NCI-H345 treated with DMSO at 0.1 percent for 48 hours (cell line): ENCODE measurements at regions not wholly inside any gene's neighbourhood (a gene's known extent, or its start where the extent isn't known, plus 50 kb on each side); places are given as distances from the start of the nearest gene placed in this dataset.
"Not testable (repeated sequence)": the region's sequence is repeated elsewhere in the genome, so short reads cannot be mapped to it uniquely, and the experiment has no call there.

Source experiments
- DNase-seq: peaks from one replicate; lab custom pipeline; 2025; ENCODE audit not compliant: unreplicated experiment; lab: John Stamatoyannopoulos, UW

- peak; percentile 12 for DNase-seq
Measured at GRCh38 chr5:102554082-102554481, 55.3 kb upstream of the SLCO6A1 start.

- no peak for DNase-seq
Measured at GRCh38 chr5:102554728-102555127, 55.9 kb upstream of the SLCO6A1 start.

DNA sequence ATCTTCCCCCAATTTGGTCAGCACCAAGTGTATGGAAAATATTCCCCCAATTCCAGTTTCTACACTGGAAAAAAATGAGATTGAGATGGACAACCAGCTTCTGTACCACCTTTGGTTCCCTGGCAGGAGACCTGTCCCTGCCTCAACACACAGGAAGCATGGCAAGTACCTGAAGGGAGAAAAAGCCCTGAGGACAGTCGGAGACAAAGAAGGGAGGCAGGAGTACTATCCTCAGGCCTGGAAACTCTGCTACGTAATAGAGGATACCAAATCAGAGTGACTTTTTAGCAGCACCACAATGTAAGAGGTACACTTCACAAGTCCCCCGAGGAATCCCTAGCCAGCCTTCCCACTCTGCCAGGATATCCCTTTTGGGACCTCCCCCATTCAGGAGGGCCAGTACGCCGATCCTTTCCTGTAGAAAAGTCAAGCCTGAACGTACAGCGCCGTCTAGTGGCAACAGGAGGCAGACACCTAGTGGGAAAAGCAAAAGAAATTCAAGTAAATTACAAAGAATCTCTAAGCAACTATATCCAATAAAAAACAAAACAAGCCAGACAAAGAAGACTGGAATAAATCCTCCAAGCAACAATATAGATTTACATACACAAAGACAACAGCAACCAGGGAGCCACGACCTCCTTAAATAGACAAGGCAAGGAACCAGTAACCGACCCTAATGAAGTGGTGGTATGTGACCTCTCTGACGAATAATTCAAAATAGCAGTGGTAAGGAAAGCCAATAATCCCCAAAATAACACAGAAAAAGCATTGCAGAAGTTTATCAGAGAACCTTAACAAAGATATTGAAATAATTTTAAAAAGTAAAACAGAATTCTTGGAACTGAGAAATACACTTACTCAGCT, 63.3 kb upstream of the SLCO6A1 start:
- no peak for DNase-seq

GRCh38 chr5:102570747-102571146, 71.9 kb upstream of the SLCO6A1 start:
- no peak for DNase-seq

- DNase-seq, result no peak
Measured at GRCh38 chr5:102578362-102578761, 79.6 kb upstream of the SLCO6A1 start.

DNA sequence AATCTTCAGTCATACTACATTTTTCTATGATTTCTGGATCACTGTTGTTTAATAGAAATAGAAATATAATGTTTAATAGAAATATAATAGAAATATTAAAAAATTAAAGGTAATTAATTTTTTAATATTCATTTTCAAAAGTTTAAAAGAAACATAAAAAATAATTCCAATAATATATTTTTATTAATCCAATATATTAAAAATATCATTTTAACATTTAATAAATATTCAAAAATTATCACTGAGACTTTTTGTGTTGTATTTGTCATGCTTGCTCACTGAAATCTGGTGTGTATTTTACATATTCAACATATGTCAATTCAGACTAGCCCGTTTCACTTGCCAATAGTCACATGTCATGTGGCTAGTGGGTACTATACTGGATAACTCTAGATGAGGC, 80.6 kb upstream of the SLCO6A1 start:
- DNase-seq, result no peak

GRCh38 chr5:102581011-102581410, 82.2 kb upstream of the SLCO6A1 start:
- DNase-seq, result no peak

DNA sequence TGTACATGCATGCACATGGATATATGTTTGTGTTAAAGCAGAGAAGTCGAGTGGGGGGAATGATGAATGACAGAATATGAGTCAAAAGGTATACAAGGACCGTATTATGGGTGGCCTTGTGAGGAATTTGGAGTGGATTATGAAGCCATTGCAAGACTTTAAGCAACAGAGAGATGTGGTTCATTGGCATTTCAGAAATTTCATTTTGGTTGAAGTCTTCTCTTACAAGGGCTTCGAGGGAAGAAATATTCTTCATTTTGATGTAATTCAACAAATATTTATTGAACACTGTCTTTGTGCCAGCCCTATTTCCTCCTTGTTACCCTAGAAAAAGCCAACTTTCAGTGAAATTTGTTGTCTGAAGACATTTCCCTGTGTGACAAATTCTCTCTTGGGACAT, 83.9 kb upstream of the SLCO6A1 start:
- no peak for DNase-seq

GRCh38 chr5:102583276-102584124, 84.7 kb upstream of the SLCO6A1 start:
- peak; percentile 54 for DNase-seq

DNA sequence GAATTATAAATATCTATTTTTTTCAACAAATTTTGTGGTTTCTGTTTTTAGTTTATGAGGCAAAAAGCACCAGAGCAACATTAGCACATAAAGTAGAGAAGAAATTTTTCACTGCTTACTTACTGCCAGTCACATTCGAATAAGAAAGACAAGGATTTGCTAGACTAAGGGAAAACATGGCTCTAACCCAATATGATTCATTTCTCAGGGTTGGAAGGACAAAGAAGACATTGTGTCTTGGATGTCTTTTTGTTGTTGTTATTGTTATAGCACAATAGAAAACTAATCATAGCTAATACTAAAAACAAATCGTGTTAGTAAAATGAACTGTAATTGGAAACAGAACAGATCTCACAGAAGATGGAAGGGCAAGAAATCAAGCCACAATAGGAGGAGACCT, 90.9 kb upstream of the SLCO6A1 start:
- DNase-seq, result no peak

DNA sequence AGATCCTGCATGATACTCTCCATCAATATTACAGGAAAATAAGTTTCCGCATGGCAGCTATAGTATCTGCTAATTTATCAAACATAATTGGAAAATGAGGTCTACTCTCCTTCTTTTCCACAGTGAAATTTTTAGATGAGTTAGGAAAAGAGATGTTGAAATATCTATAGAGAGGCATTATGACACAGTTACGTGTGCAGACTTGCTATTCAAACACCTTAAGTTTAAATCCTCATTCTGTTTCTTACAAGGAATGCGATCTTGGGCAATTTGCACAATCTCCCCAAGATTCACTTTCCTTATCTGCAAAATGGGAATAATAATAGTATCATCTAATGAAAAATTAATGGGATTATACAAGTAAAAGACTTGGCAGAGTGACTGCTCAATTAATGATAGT, 91.7 kb upstream of the SLCO6A1 start:
- DNase-seq, result no peak

- DNase-seq, result no peak
Measured at GRCh38 chr5:102591650-102592049, 92.8 kb upstream of the SLCO6A1 start.

GRCh38 chr5:102592586-102592985, 93.8 kb upstream of the SLCO6A1 start:
- DNase-seq, result not testable (repeated sequence)

GRCh38 chr5:102594192-102594591, 95.4 kb upstream of the SLCO6A1 start:
- no peak for DNase-seq

GRCh38 chr5:102595332-102595731, 96.5 kb upstream of the SLCO6A1 start:
- no peak for DNase-seq

GRCh38 chr5:102596113-102596512, 97.3 kb upstream of the SLCO6A1 start:
- no peak for DNase-seq

GRCh38 chr5:102596951-102597350, 98.2 kb upstream of the SLCO6A1 start:
- no peak for DNase-seq

DNA sequence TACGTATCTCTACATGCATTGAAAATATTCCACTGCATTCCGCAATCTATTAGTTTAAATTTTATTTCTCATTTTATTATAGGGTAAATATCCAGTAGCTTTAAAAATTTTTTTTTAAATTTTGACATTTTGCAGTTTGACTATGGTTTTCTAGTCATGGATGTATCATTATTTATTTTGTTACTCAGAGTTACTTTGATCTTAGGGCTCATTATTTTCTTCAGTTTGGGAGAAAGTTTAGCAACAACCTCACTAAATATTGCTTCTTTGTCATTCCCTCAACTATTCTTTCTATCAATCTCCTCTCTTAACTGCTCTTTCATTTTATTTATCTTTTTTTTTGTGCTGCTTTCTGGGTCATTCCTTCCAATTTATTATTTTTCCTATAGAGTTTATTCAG, 100.5 kb upstream of the SLCO6A1 start:
- DNase-seq, result no peak

GRCh38 chr5:102600964-102601363, 102.2 kb upstream of the SLCO6A1 start:
- DNase-seq, result no peak

- no peak for DNase-seq
Measured at GRCh38 chr5:102603670-102604069, 104.9 kb upstream of the SLCO6A1 start.

DNA sequence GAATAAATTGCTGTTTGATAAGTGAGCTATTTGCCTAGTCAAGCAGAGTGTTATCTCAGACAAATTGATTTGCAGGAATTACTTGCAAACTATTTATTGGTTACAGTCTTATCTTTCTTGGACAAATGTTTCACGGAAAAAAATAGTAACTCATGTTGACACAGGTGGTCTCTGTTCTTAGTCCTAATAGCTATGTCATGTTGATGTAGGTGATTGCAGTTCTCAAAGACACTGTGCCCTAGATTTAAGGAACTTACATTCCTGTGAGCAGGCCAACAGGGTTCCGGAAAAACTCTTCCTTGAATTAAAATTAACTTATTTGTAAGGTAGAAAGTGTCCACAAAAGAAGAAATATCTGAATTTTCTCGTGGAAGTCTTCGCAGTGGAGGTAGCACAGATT, 109.6 kb upstream of the SLCO6A1 start:
- DNase-seq, result no peak

- DNase-seq, result no peak
Measured at GRCh38 chr5:102611312-102611711, 112.5 kb upstream of the SLCO6A1 start.
